ACC112 (cell line): ENCODE measurements at regions not wholly inside any gene's neighbourhood (a gene's known extent, or its start where the extent isn't known, plus 50 kb on each side); places are given as distances from the start of the nearest gene placed in this dataset.
"Not testable (repeated sequence)": the region's sequence is repeated elsewhere in the genome, so short reads cannot be mapped to it uniquely, and the experiment has no call there.

ENCODE experiments used
- H2AFZ ChIP-seq: fragments of 200-600 bp; sonication (generic); one replicate; pipeline ENCODE4 v1.6.0; 2017; ENCODE audit warnings: antibody characterized with exemption, low read length; ENCODE audit not compliant: unreplicated experiment
- H3K27ac ChIP-seq: fragments of 200-600 bp; sonication (generic); 2 replicates; pipeline ENCODE4 v1.5.1; 2014; ENCODE audit warnings: low read depth, mild to moderate bottlenecking, antibody characterized with exemption, low read length, moderate library complexity
- H3K27me3 ChIP-seq: fragments of 200-600 bp; sonication (generic); 2 replicates; pipeline ENCODE4 v1.6.1; 2014; ENCODE audit warnings: mild to moderate bottlenecking, antibody characterized with exemption, low read length, moderate library complexity, mixed read lengths; ENCODE audit not compliant: insufficient read depth
- H3K36me3 ChIP-seq: fragments of 200-600 bp; sonication (generic); 2 replicates; pipeline ENCODE4 v1.6.1; 2016; ENCODE audit warnings: mild to moderate bottlenecking, antibody characterized with exemption, low read length, moderate library complexity, mixed read lengths; ENCODE audit not compliant: insufficient read depth
- H3K4me1 ChIP-seq: fragments of 200-600 bp; sonication (generic); one replicate; pipeline ENCODE4 v1.6.1; 2016; ENCODE audit warnings: low read length, mixed read lengths; ENCODE audit not compliant: insufficient read depth, unreplicated experiment, control insufficient read depth
- H3K4me3 ChIP-seq: fragments of 200-600 bp; sonication (generic); 2 replicates; pipeline ENCODE4 v1.5.1; 2014; ENCODE audit warnings: mild to moderate bottlenecking, low read depth, low read length
- H3K79me2 ChIP-seq: fragments of 200-600 bp; sonication (generic); one replicate; pipeline ENCODE4 v1.6.0; 2016; ENCODE audit warnings: low read length; ENCODE audit not compliant: control insufficient read depth, unreplicated experiment, insufficient read depth

DNA sequence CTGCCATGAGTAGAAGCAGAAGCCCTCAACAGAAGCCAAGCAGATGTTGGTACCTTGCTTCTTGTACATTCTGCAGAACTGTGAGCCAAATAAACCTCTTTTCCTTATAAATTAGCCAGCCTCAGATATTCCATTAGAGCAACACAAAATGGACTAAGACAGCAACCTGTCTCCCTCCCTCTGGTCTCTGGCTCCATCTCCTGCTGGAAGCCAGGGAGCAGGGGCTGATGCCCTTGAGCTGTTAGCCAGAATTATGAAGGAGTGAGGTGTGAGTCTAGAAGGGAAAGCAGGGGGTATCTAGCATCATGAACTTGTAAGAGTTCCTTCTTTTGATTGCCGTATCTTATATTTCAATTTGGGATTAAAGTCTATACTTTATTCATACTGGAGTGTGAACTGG lies 358.7 kb upstream of the FZD8 start:
- H3K4me1 ChIP-seq, H3K27ac ChIP-seq, H2AFZ ChIP-seq, H3K36me3 ChIP-seq, H3K4me3 ChIP-seq, H3K79me2 ChIP-seq, H3K27me3 ChIP-seq: not testable (repeated sequence)

DNA sequence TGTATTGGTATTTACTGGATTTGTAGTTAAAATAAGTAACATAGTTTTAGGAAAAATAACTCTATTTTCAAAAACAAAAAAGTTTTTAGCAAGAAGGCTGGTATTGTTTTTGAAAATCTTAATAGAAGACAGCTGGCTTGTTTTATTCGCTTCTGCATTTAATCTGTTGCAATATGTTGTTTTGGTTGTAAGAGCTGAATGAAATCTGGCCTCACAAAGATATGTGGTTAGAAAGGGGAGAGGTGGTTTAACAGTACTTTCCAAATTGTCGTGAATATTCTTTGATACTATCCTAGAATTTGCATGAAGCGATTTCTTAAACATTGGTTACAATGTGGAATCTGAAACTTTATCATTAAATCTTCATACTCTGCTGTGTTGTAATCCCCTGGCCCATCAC lies 355.9 kb upstream of the FZD8 start:
- no peaks in the 10 kb centered on the region for H3K4me1 ChIP-seq
- no peak overlapping the region for H3K4me3 ChIP-seq
- no peak overlapping the region for H2AFZ ChIP-seq
- no peaks in the 10 kb centered on the region for H3K36me3 ChIP-seq
- H3K27ac ChIP-seq, result no peak overlapping the region
- no peaks in the 10 kb centered on the region for H3K27me3 ChIP-seq
- no peaks in the 10 kb centered on the region for H3K79me2 ChIP-seq

DNA sequence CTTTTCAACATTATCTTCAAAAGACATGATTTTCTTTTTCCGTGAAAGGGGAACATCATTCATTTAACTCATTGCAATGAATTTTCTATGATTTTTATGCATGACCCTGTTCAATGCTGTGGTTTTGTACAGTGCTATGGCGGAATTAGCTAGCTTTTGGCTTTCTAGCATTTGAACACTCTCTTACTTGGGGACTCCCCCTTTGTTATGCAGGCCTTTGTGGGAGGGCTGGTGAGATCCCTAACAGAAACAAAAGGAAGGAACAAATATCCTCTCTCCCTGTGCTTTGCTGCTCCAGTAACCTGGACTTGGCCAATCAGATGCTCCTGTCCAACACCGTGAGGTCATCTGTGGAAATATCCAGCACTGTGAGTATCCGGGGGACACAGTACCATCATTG lies 353.4 kb upstream of the FZD8 start:
- no peaks in the 10 kb centered on the region for H3K4me1 ChIP-seq
- no peaks in the 10 kb centered on the region for H3K79me2 ChIP-seq
- H3K27ac ChIP-seq, result no peak overlapping the region
- H3K27me3 ChIP-seq, result no peaks in the 10 kb centered on the region
- H2AFZ ChIP-seq, result no peak overlapping the region
- no peaks in the 10 kb centered on the region for H3K36me3 ChIP-seq
- H3K4me3 ChIP-seq, result no peak overlapping the region

DNA sequence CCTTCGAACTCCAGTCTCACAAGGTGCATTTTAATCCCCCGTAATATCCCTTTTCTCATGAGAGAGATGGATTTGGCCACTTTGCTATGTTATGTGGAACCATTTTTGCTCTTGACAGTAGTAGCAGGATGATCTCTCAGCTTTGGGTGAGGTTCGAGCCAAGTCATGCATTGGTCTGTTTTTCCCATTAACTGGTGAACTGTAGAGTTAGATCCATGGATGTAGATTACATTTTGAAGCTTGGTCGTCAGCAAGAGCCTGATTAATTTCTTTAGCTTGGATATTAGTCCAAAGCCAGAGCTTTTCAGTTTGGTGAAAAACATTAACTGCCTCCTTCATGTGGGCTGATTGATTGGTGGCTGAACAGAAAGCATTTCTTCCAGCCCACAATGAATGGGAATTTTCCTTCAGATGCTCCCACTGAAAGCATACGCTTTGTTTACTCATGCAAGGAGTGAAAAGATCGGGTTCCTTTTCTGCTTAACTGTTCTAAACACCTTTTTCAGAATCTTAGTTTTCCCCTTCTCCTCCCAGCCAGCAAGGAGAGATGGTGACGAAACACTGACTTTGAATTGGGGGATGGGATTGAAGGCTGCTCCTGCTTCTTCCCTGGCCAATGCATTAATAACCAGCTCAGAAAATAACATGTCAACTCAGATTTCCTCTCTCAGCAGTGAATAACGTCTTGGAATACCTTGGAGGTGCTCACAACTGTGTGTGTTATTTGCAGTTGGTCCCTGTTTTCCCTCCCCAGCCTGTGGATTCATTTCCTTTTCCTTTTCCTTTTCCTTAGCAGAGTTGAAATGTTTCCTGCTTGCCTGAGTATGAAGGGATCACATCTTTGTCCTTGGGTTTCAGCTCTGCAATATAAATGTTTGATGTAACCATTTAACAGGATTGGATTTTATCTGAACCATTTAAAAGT lies 351.8 kb upstream of the FZD8 start:
- Histone ChIP-seq H3K4me1 (no peaks in the 10 kb centered on the region), H3K79me2 (no peaks in the 10 kb centered on the region), H3K4me3 (no peak overlapping the region), H3K36me3 (no peaks in the 10 kb centered on the region), H3K27me3 (no peaks in the 10 kb centered on the region), H3K27ac (no peak overlapping the region), H2AFZ (no peak overlapping the region)

DNA sequence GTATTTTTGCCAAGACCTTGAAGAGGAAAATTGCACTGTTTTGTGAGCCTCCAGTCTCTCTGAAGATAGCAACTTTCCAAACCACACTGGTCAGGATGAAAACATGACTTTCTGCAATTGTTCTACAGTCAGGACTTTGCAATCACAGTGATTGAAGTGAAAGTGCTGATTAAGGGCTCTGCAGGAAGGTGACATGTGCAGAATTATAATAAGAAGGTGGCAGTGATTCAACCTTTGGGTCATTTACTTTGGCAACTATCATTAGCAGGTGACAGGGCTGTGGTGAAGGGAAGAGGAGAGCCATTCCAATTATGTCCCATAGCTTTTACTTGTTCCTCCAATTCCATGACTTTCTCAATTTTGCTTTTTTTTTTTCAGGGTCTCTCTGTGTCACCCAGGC lies 350.0 kb upstream of the FZD8 start:
- Histone ChIP-seq H3K4me3 (no peak overlapping the region), H3K27me3 (no peaks in the 10 kb centered on the region), H3K4me1 (no peaks in the 10 kb centered on the region), H3K27ac (no peak overlapping the region), H3K79me2 (no peaks in the 10 kb centered on the region), H2AFZ (no peak overlapping the region), H3K36me3 (no peaks in the 10 kb centered on the region)

DNA sequence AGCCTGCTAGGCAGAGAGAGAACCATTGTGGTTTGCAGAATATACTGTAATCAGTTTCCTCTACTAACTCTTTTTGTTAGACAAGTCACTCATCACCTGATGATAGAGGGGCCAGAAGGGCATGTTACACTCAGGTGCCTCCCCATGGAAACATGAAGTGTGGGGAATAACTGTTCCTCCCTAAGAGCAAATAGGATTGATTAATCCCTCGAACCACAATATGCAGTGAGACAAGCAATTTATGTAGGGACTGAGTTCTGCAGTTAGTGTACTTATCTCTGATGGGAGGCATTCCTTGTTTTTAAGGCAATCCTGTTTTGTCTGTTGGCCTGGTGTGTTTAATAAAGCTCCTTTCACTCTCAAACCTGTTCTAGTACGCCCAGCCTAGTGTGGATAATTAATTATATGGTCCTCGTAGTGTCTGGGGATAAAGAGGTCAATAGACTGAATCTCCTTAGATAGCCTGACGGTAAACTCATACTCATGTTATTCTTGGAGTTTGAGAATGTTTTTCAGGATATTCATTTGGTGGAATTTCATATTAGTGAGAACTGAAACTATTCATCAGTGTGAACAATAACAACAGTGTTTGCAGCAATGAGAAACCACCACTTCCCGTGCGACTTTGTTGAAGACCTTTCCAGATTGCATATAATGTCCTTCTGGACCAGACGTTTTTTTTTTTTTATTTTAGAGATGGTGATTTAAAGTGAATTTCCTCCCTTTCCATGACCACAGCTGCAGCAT lies 344.8 kb upstream of the FZD8 start:
- no peaks in the 10 kb centered on the region for H3K4me1 ChIP-seq
- H2AFZ ChIP-seq, result no peak overlapping the region
- no peaks in the 10 kb centered on the region for H3K79me2 ChIP-seq
- no peak overlapping the region for H3K27ac ChIP-seq
- H3K4me3 ChIP-seq, result no peak overlapping the region
- H3K27me3 ChIP-seq, result no peaks in the 10 kb centered on the region
- no peaks in the 10 kb centered on the region for H3K36me3 ChIP-seq

DNA sequence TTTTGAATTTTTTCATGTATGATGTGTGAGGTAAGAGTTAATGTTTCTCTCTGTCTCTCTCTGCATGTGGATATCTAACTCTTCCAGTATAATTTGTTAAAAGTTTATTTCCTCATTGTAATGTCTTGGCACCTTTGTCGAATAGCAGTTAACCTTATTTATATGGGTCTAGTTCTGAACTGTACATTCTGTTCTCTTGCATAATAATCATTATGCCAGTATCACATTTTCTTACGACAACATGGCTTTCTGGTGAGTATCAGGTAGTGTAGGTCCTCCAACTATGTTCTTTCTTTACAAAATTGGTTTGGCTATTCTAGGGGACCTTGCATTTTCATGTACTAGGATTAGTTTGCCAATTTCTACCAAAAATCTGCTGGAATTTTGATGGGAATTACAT lies 337.0 kb upstream of the FZD8 start:
- Histone ChIP-seq H3K27ac (no peak overlapping the region), H3K79me2 (no peaks in the 10 kb centered on the region), H3K36me3 (no peaks in the 10 kb centered on the region), H3K4me1 (no peaks in the 10 kb centered on the region), H3K27me3 (no peaks in the 10 kb centered on the region), H2AFZ (no peak overlapping the region), H3K4me3 (no peak overlapping the region)

DNA sequence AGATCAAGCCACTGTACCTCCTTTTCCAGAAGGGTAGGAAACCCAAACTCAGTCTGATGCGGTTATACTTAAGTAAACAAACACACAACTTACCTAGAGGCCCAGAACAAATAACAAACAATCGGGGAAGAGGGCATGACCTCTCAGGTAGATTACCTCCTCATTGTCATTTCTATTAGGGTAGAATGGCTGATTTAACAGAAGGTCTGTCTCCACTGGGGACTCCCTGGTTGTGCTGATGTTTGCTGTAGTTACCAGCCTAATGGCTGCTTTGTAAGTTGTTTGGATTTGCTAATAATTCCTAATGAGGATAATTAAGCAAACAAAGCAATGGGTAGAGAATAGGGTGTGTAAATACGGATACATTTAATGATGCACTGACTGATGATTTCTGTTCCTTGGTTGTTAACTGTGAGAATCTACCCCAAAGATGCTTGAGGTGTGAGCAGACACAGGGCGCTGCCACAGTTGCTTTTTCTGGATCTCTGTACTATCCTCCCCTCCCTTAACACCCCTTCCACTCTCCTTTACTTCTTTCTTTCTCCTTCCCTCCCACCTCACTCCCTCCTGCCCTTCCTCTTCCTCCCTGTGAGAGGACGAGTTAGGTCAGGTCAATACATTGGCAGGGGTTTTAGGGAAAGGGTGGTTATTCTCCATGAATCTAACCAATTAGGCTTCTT lies 332.0 kb upstream of the FZD8 start:
- H2AFZ ChIP-seq, H3K4me1 ChIP-seq, H3K27me3 ChIP-seq, H3K4me3 ChIP-seq, H3K27ac ChIP-seq, H3K36me3 ChIP-seq, H3K79me2 ChIP-seq: not testable (repeated sequence)

DNA sequence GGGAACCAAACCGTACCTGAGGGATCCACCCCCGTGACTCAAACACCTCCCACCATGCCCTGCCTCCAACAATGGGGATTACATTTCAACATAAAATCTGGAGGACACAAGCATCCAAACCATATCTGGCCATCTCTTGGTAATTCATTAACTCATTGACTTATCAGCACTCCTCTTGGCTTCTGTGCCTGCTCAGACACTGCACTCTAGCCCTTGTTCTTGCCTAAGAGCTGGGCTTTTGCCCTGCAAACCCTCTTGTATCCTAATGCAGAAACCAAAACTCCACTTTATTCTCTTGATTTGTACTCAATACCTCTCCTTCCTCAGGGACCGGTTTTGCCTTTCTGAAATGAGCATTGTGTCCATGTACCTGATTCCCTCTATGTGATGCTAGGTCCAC lies 330.2 kb upstream of the FZD8 start:
- no peaks in the 10 kb centered on the region for H3K36me3 ChIP-seq
- no peaks in the 10 kb centered on the region for H3K79me2 ChIP-seq
- H2AFZ ChIP-seq, result no peak overlapping the region
- H3K27ac ChIP-seq, result no peak overlapping the region
- H3K27me3 ChIP-seq, result no peaks in the 10 kb centered on the region
- no peak overlapping the region for H3K4me3 ChIP-seq
- no peaks in the 10 kb centered on the region for H3K4me1 ChIP-seq

DNA sequence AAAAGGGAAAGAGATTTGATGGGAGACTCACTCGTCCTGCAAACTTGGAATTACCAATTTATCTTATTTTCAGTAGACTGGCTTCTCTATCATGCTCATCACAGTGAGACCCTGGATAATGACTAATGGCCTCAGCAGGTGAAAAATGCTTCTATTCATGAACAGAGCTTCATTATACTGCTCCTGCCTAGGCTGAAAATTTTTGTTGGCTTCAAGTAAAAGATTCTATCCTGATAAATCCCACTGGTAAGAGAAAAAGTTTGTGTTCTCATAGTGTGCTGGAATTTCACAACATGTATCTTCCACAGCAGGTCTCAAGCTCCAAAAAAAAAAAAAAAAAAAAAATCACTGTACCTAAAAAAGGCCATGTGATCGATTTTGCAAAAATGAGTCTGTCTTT lies 329.3 kb upstream of the FZD8 start:
- H2AFZ ChIP-seq, result no peak overlapping the region
- H3K4me1 ChIP-seq, result no peaks in the 10 kb centered on the region
- H3K79me2 ChIP-seq, result no peaks in the 10 kb centered on the region
- no peak overlapping the region for H3K27ac ChIP-seq
- no peak overlapping the region for H3K4me3 ChIP-seq
- no peaks in the 10 kb centered on the region for H3K36me3 ChIP-seq
- no peaks in the 10 kb centered on the region for H3K27me3 ChIP-seq
